H1 (cell line): ENCODE measurements at regions not wholly inside any gene's neighbourhood (a gene's known extent, or its start where the extent isn't known, plus 50 kb on each side); places are given as distances from the start of the nearest gene placed in this dataset.

Experiments
- CTCF ChIA-PET: fragments of 300-600 bp; sonication (Branson Sonifier 250); formaldehyde crosslinking; loops from one replicate; lab custom pipeline; 2021; ENCODE audit not compliant: partially characterized antibody; lab: Charles Lee
- POLR2A ChIA-PET: fragments of 300-600 bp; sonication (Branson Sonifier 250); formaldehyde crosslinking; loops from one replicate; lab custom pipeline; 2021; ENCODE audit warnings: inconsistent platforms; ENCODE audit not compliant: partially characterized antibody; lab: Charles Lee
- DNase-seq, 2 experiments: peaks; one replicate each; pipeline versions ENCODE4 v3.0.0 to v3.0.0-alpha.2; 2010 to 2022; ENCODE audit warnings: low spot score in 2 of 2, low read depth in 1 of 2, mixed read lengths in 1 of 2
- FAIRE-seq: peaks from 2 replicates; lab custom pipeline; 2011; peaks lifted over from hg19 to GRCh38; lab: Jason Lieb, UNC
- H2AFZ ChIP-seq: 2 replicates; pipeline ENCODE4 v1.8.1; 2012; ENCODE audit warnings: low read length, inconsistent platforms
- H2AK5ac ChIP-seq: 2 replicates; pipeline ENCODE4 v1.6.1; 2013; ENCODE audit warnings: low read depth, low read length
- H2BK120ac ChIP-seq: replicated peaks from 2 replicates; pipeline ENCODE3; 2013; ENCODE audit warnings: low read depth, low read length, inconsistent platforms
- H2BK12ac ChIP-seq: 2 replicates; pipeline ENCODE4 v1.6.1; 2013; ENCODE audit warnings: low read depth, low read length
- H2BK15ac ChIP-seq: 2 replicates; pipeline ENCODE4 v1.6.1; 2013; ENCODE audit warnings: low read length
- H2BK20ac ChIP-seq: 2 replicates; pipeline ENCODE4 v1.6.1; 2013; ENCODE audit warnings: low read length
- H2BK5ac ChIP-seq: 2 replicates; pipeline ENCODE4 v1.6.1; 2013; ENCODE audit warnings: low read depth, low read length
- H3K14ac ChIP-seq: 2 replicates; pipeline ENCODE4 v1.6.1; 2013; ENCODE audit warnings: inconsistent platforms; ENCODE audit not compliant: insufficient read length
- H3K18ac ChIP-seq: 2 replicates; pipeline ENCODE4 v1.6.1; 2013; ENCODE audit warnings: low read length; ENCODE audit errors: extremely low read depth
- H3K23ac ChIP-seq: 2 replicates; pipeline ENCODE4 v1.6.1; 2013; ENCODE audit warnings: inconsistent platforms; ENCODE audit not compliant: insufficient read length
- H3K23me2 ChIP-seq: 2 replicates; pipeline ENCODE4 v1.6.1; 2013; ENCODE audit warnings: low read depth, low read length
- H3K27ac ChIP-seq: 2 replicates; pipeline ENCODE4 v1.6.1; 2011; ENCODE audit warnings: low read depth, low read length, inconsistent platforms
- H3K27me3 ChIP-seq, 4 experiments: replicated peaks in 1 of 4; 1 replicate in 1 of 4; 2 replicates in 3 of 4; pipeline versions ENCODE4 v1.6.1 to v1.8.1; 2011 to 2013; ENCODE audit warnings: low read length in 3 of 4, mild to moderate bottlenecking in 3 of 4, inconsistent platforms in 2 of 4, mixed read lengths in 2 of 4, moderate library complexity in 1 of 4; ENCODE audit not compliant: control insufficient read depth in 3 of 4, insufficient read depth in 3 of 4; ENCODE audit errors: extremely low read depth in 1 of 4
- H3K36me3 ChIP-seq, 4 experiments: 2 replicates each; pipeline versions ENCODE4 v1.6.1 to v1.8.1; 2011 to 2013; ENCODE audit warnings: mild to moderate bottlenecking in 4 of 4, low read length in 3 of 4, moderate library complexity in 2 of 4, control low read depth in 1 of 4, inconsistent platforms in 1 of 4; ENCODE audit not compliant: insufficient read depth in 4 of 4, control insufficient read depth in 2 of 4
- H3K4ac ChIP-seq: replicated peaks from 2 replicates; pipeline ENCODE3; 2013; ENCODE audit warnings: low read length, low read depth, mixed read lengths, inconsistent platforms; ENCODE audit not compliant: insufficient read length
- H3K4me1 ChIP-seq, 4 experiments: replicated peaks in 1 of 4; 1 replicate in 1 of 4; 2 replicates in 3 of 4; pipeline versions ENCODE4 v1.6.1 to v1.8.1; 2011 to 2013; ENCODE audit warnings: low read length in 3 of 4, inconsistent platforms in 2 of 4, mixed read lengths in 1 of 4; ENCODE audit not compliant: insufficient read depth in 4 of 4, control insufficient read depth in 3 of 4
- H3K4me2 ChIP-seq, 2 experiments: 2 replicates each; pipeline versions ENCODE4 v1.6.1 to v1.8.1; 2011 to 2013; ENCODE audit warnings: low read depth in 2 of 2, low read length in 2 of 2, control low read depth in 1 of 2, inconsistent platforms in 1 of 2, mild to moderate bottlenecking in 1 of 2; ENCODE audit not compliant: insufficient read depth in 1 of 2
- H3K4me3 ChIP-seq, 4 experiments: fragments of 200-600, 300-600 bp in 1 of 4; sonication (generic), shearing (Covaris generic), sonication (Bioruptor Twin) in 1 of 4; 2 replicates each; pipeline versions ENCODE4 v1.5.1 to v1.8.1; 2011 to 2016; ENCODE audit warnings: low read length in 4 of 4, low read depth in 3 of 4, control low read depth in 2 of 4, inconsistent platforms in 2 of 4, mild to moderate bottlenecking in 2 of 4, mixed read lengths in 1 of 4, moderate library complexity in 1 of 4; ENCODE audit not compliant: insufficient read depth in 2 of 4; ENCODE audit errors: extremely low read depth in 1 of 4
- H3K56ac ChIP-seq: replicated peaks from 2 replicates; pipeline ENCODE3; 2013; ENCODE audit warnings: low read depth, mild to moderate bottlenecking, mixed read lengths, low read length, inconsistent platforms; ENCODE audit not compliant: insufficient read length
- H3K79me1 ChIP-seq: 2 replicates; pipeline ENCODE4 v1.6.1; 2013; ENCODE audit warnings: low read depth, low read length, control low read depth
- H3K79me2 ChIP-seq, 2 experiments: 2 replicates each; pipeline versions ENCODE4 v1.6.1 to v1.8.1; 2012 to 2013; ENCODE audit warnings: low read length in 2 of 2, mild to moderate bottlenecking in 2 of 2, inconsistent platforms in 1 of 2; ENCODE audit not compliant: insufficient read depth in 2 of 2, control insufficient read depth in 1 of 2
- H3K9ac ChIP-seq, 4 experiments: replicated peaks in 1 of 4; 1 replicate in 1 of 4; 2 replicates in 3 of 4; pipeline versions ENCODE4 v1.6.1 to v1.8.1; 2011 to 2013; ENCODE audit warnings: low read depth in 3 of 4, low read length in 3 of 4, control low read depth in 2 of 4, mild to moderate bottlenecking in 2 of 4, moderate library complexity in 2 of 4, inconsistent platforms in 1 of 4; ENCODE audit errors: extremely low read depth in 1 of 4
- H3K9me3 ChIP-seq, 2 experiments: 2 replicates each; pipeline versions ENCODE4 v1.6.1 to v1.8.1; 2012 to 2013; ENCODE audit warnings: mild to moderate bottlenecking in 2 of 2, moderate library complexity in 2 of 2, control low read depth in 1 of 2, inconsistent platforms in 1 of 2, low read depth in 1 of 2, low read length in 1 of 2, mixed read lengths in 1 of 2; ENCODE audit not compliant: insufficient read depth in 2 of 2
- H4K20me1 ChIP-seq, 2 experiments: replicated peaks in 1 of 2; 2 replicates each; pipeline versions ENCODE3 to v1.8.1; 2011 to 2013; ENCODE audit warnings: inconsistent platforms in 2 of 2, low read length in 2 of 2, mild to moderate bottlenecking in 1 of 2; ENCODE audit not compliant: insufficient read depth in 2 of 2, control insufficient read depth in 1 of 2
- H4K5ac ChIP-seq: 2 replicates; pipeline ENCODE4 v1.6.1; 2013; ENCODE audit warnings: low read length, low read depth, mixed read lengths, inconsistent platforms; ENCODE audit not compliant: insufficient read length
- H4K8ac ChIP-seq: 2 replicates; pipeline ENCODE4 v1.8.0; 2013; ENCODE audit warnings: mild to moderate bottlenecking, moderate library complexity, low read length, inconsistent platforms; ENCODE audit not compliant: insufficient read depth; ENCODE audit errors: extremely low read depth
- H4K91ac ChIP-seq: replicated peaks from 2 replicates; pipeline ENCODE3; 2013; ENCODE audit warnings: low read length, mixed read lengths, inconsistent platforms; ENCODE audit not compliant: insufficient read length
- EGR1 ChIP-seq: IDR thresholded peaks from 2 replicates; pipeline ENCODE4 v1.6.1; 2011; ENCODE audit warnings: low read depth, low read length, borderline replicate concordance
- NANOG ChIP-seq: IDR thresholded peaks from 2 replicates; pipeline ENCODE4 v1.6.1; 2011; ENCODE audit warnings: low read length, low read depth, mild to moderate bottlenecking, inconsistent platforms; ENCODE audit not compliant: insufficient read depth, poor library complexity, severe bottlenecking
- NRF1 ChIP-seq: IDR thresholded peaks from 2 replicates; pipeline ENCODE4 v1.6.1; 2011; ENCODE audit warnings: mild to moderate bottlenecking, low read depth, low read length, improper control_type of control experiment
- POLR2A ChIP-seq, 2 experiments: IDR thresholded peaks; 1 replicate in 1 of 2; 2 replicates in 1 of 2; pipeline ENCODE4 v1.6.1; 2011; ENCODE audit warnings: low read depth in 2 of 2, low read length in 2 of 2, mild to moderate bottlenecking in 2 of 2; ENCODE audit errors: control extremely low read depth in 1 of 2
- TBP ChIP-seq: IDR thresholded peaks from 2 replicates; pipeline ENCODE4 v1.6.1; 2011; ENCODE audit warnings: low read depth, low read length, improper control_type of control experiment
- WGBS, 2 experiments: shearing (Covaris generic) in 1 of 2; methylation state at CpG; one replicate each; pipeline versions ENCODE4 v1.1.6 to v1.1.7; 2013 to 2015; ENCODE audit warnings: low lambda C conversion rate in 2 of 2, mixed read lengths in 2 of 2, inconsistent platforms in 1 of 2, low coverage in 1 of 2, missing lambda C conversion rate in 1 of 2; ENCODE audit not compliant: insufficient replicate concordance in 2 of 2, insufficient coverage in 1 of 2, insufficient read length in 1 of 2; ENCODE audit errors: extremely low coverage in 1 of 2, missing lambda C conversion rate in 1 of 2; 5-methylcytosine and 5-hydroxymethylcytosine counted together
- TF ChIP-seq, protein P1 (sequence below): IDR thresholded peaks from 2 replicates; pipeline ENCODE4 v1.6.1; 2012; ENCODE audit warnings: low read length, inconsistent platforms

DNA sequence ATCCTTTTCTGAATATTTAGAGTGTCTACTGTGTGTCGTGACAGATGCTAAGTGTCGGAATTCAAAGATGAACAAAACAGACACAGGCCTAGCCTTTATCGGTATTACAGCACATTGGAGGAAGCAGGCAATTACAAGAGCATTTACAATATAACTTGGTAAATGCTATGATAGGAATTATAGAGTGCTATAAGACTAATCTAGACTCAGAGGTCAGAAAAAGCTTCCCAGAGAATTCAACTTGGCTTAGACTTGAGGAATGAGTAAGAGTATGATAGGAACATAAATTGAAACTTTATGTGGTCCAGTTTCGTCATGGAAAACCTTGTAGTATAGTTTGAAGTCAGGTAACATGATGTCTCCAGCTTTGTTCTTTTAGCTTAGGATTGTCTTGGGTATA lies 395.7 kb upstream of the FAT3 start:
- H3K27ac ChIP-seq = no peak overlapping the region
- WGBS, 2 experiments = 95% methylated on average over 4 of the region's 4 CpGs; no CpG with 5 or more reads in 1 of the 2 experiments
- no peak overlapping the region for H2BK20ac ChIP-seq
- H3K4me1 ChIP-seq = no peaks in the 10 kb centered on the region
- H3K9ac ChIP-seq = no peak overlapping the region
- H3K79me1 ChIP-seq = no peaks in the 10 kb centered on the region
- no peaks in the 10 kb centered on the region for H3K27me3 ChIP-seq
- H2BK5ac ChIP-seq = no peak overlapping the region
- H3K14ac ChIP-seq = no peak overlapping the region
- no peak overlapping the region for H2BK12ac ChIP-seq
- no peak overlapping the region for H3K23ac ChIP-seq
- H4K91ac ChIP-seq = no peak overlapping the region
- ChIA-PET CTCF (interaction anchor here (1.2 kb wide), 1 partner anchor 302 kb away, joined by 4 read pairs; no protein-coding TSS in a partner anchor), POLR2A (no interaction called here)
- no peak overlapping the region for H3K4me3 ChIP-seq
- H3K56ac ChIP-seq = no peak overlapping the region
- no peaks in the 10 kb centered on the region for H3K23me2 ChIP-seq
- FAIRE-seq (no peak), DNase-seq (no peak)
- H2AK5ac ChIP-seq = no peak overlapping the region
- H2AFZ ChIP-seq = no peak overlapping the region
- H4K8ac ChIP-seq = no peak overlapping the region
- H3K9me3 ChIP-seq = peaks cover 3 to 5% of the 10 kb centered on the region in 2 experiments; a peak in 2 of 4 replicates
- H2BK15ac ChIP-seq = no peak overlapping the region
- H2BK120ac ChIP-seq = no peak overlapping the region
- H3K4ac ChIP-seq = no peak overlapping the region
- H3K36me3 ChIP-seq = no peaks in the 10 kb centered on the region
- H3K18ac ChIP-seq = no peak overlapping the region
- no peak overlapping the region for H3K4me2 ChIP-seq
- no peak overlapping the region for H4K5ac ChIP-seq
- H4K20me1 ChIP-seq = no peaks in the 10 kb centered on the region
- no peaks in the 10 kb centered on the region for H3K79me2 ChIP-seq
- TF ChIP-seq NRF1 (no peak), TBP (no peak), POLR2A (IDR thresholded peaks at IDR 0.05; ENCODE audit: control extremely low read depth in 1 of 2, low read depth in 2 of 2, low read length in 2 of 2) (no peak), NANOG (no peak), EGR1 (no peak)
- TF ChIP-seq, protein P1, sequence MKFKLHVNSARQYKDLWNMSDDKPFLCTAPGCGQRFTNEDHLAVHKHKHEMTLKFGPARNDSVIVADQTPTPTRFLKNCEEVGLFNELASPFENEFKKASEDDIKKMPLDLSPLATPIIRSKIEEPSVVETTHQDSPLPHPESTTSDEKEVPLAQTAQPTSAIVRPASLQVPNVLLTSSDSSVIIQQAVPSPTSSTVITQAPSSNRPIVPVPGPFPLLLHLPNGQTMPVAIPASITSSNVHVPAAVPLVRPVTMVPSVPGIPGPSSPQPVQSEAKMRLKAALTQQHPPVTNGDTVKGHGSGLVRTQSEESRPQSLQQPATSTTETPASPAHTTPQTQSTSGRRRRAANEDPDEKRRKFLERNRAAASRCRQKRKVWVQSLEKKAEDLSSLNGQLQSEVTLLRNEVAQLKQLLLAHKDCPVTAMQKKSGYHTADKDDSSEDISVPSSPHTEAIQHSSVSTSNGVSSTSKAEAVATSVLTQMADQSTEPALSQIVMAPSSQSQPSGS = no peak
